Fibroblast of lung (primary cell): ENCODE measurements at regions not wholly inside any gene's neighbourhood (a gene's known extent, or its start where the extent isn't known, plus 50 kb on each side); places are given as distances from the start of the nearest gene placed in this dataset.

Source experiments
- DNase-seq, 2 donors: peaks; one replicate each; pipeline versions ENCODE4 v3.0.0 to v3.0.0-alpha.2; 2010; ENCODE audit warnings: low read depth in 2 of 2
- H2AFZ ChIP-seq: 2 replicates; pipeline ENCODE4 v1.5.1; 2012; ENCODE audit warnings: low read length, control low read depth, inconsistent platforms
- H3K27ac ChIP-seq: 2 replicates; pipeline ENCODE4 v1.5.1; 2011; ENCODE audit warnings: low read length, control low read depth; ENCODE audit not compliant: insufficient read depth
- H3K27me3 ChIP-seq: 2 replicates; pipeline ENCODE4 v1.5.1; 2011; ENCODE audit warnings: mild to moderate bottlenecking, low read length; ENCODE audit not compliant: control insufficient read depth, insufficient read depth
- H3K36me3 ChIP-seq: 2 replicates; pipeline ENCODE4 v1.5.1; 2011; ENCODE audit warnings: low read length; ENCODE audit not compliant: control insufficient read depth, insufficient read depth
- H3K4me1 ChIP-seq: 2 replicates; pipeline ENCODE4 v1.5.1; 2011; ENCODE audit warnings: low read length; ENCODE audit not compliant: control insufficient read depth, insufficient read depth; ENCODE audit errors: extremely low read depth
- H3K4me2 ChIP-seq: 2 replicates; pipeline ENCODE4 v1.5.1; 2011; ENCODE audit warnings: low read length, control low read depth; ENCODE audit not compliant: insufficient read depth; ENCODE audit errors: extremely low read depth
- H3K4me3 ChIP-seq, 4 experiments: fragments of 200-600 bp in 1 of 4; sonication (generic) in 1 of 4; replicated peaks in 1 of 4; 2 replicates each; pipeline ENCODE4 v1.5.1; 2011 to 2016; ENCODE audit warnings: low read length in 4 of 4, low read depth in 3 of 4, mild to moderate bottlenecking in 3 of 4, control low read depth in 2 of 4, inconsistent platforms in 1 of 4, mixed read lengths in 1 of 4; ENCODE audit not compliant: insufficient read depth in 1 of 4; ENCODE audit errors: control extremely low read depth in 1 of 4
- H3K79me2 ChIP-seq: 2 replicates; pipeline ENCODE4 v1.5.1; 2012; ENCODE audit warnings: mild to moderate bottlenecking, low read length, inconsistent platforms; ENCODE audit not compliant: control insufficient read depth, insufficient read depth
- H3K9ac ChIP-seq: 2 replicates; pipeline ENCODE4 v1.5.1; 2011; ENCODE audit warnings: mild to moderate bottlenecking, low read length, control low read depth; ENCODE audit not compliant: insufficient read depth
- H3K9me3 ChIP-seq: 2 replicates; pipeline ENCODE4 v1.5.1; 2012; ENCODE audit warnings: low read depth, low read length; ENCODE audit not compliant: control insufficient read depth, insufficient read depth
- H4K20me1 ChIP-seq: 2 replicates; pipeline ENCODE4 v1.5.1; 2011; ENCODE audit warnings: low read length; ENCODE audit not compliant: control insufficient read depth, insufficient read depth; ENCODE audit errors: extremely low read depth
- CTCF ChIP-seq, 2 donors: IDR thresholded peaks in 1 of 2; conservative IDR thresholded peaks in 1 of 2; 1 replicate in 1 of 2; 2 replicates in 1 of 2; pipeline ENCODE4 v1.5.1; 2011 to 2012; ENCODE audit warnings: low read length in 2 of 2, control low read depth in 1 of 2, inconsistent platforms in 1 of 2, low read depth in 1 of 2, mild to moderate bottlenecking in 1 of 2
- EZH2 ChIP-seq: IDR thresholded peaks from 2 replicates; pipeline ENCODE4 v1.5.1; 2012; ENCODE audit warnings: low read length, control low read depth, mild to moderate bottlenecking; ENCODE audit errors: missing control alignments

DNA sequence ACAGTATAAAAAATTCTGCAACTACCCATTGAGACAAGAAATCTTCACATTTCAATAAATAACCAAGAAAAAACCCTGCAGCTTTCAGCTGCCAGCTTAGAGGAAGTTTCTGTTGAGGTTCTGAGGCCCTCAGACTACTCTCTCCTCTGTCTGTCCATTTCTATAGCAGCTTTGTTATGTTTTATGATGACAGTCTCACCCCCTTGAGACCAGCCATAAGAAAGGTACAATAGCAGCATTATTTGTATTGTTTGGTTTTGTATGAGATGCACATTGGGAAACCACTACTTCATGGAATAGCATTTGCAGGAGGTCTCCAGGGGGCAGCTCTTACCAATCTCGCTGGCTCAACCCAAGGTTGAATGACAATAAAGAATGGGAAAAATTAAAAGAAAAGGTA is 334.6 kb upstream of the VRK2 start:
- DNase-seq, result no peak
- no peaks in the 10 kb centered on the region for H3K27me3 ChIP-seq
- H3K4me2 ChIP-seq, result no peak overlapping the region
- H3K9ac ChIP-seq, result no peak overlapping the region
- no peak overlapping the region for H3K27ac ChIP-seq
- H3K79me2 ChIP-seq, result no peaks in the 10 kb centered on the region
- TF ChIP-seq CTCF (conservative IDR thresholded peaks at IDR 0.05 in 1 of 2, IDR thresholded peaks at IDR 0.05 in 1 of 2; ENCODE audit: low read depth in 1 of 2, low read length in 2 of 2), result no peak
- no peak for TF ChIP-seq EZH2
- no peaks in the 10 kb centered on the region for H3K4me1 ChIP-seq
- H3K9me3 ChIP-seq, result no peaks in the 10 kb centered on the region
- H2AFZ ChIP-seq, result no peak overlapping the region
- no peak overlapping the region for H3K4me3 ChIP-seq
- no peaks in the 10 kb centered on the region for H4K20me1 ChIP-seq
- no peaks in the 10 kb centered on the region for H3K36me3 ChIP-seq

GRCh38 chr2:57720728-57721627 is 325.6 kb upstream of the VRK2 start:
- Histone ChIP-seq H3K27ac (no peak overlapping the region), H4K20me1 (no peaks in the 10 kb centered on the region)

More at GRCh38 chr2:57720728-57721627, 325.6 kb upstream of the VRK2 start:
- H3K79me2 ChIP-seq, result no peaks in the 10 kb centered on the region
- TF ChIP-seq EZH2, result no peak
- peak; percentile 91 to 93 for TF ChIP-seq CTCF (conservative IDR thresholded peaks at IDR 0.05 in 1 of 2, IDR thresholded peaks at IDR 0.05 in 1 of 2; ENCODE audit: low read depth in 1 of 2, low read length in 2 of 2)
- no peaks in the 10 kb centered on the region for H3K9me3 ChIP-seq
- H3K27me3 ChIP-seq, result no peaks in the 10 kb centered on the region
- H3K4me1 ChIP-seq, result no peaks in the 10 kb centered on the region
- H2AFZ ChIP-seq, result peak overlapping the region; percentile 86
- H3K36me3 ChIP-seq, result no peaks in the 10 kb centered on the region
- DNase-seq, result peak; percentile 59 to 75
- peak overlapping the region; percentile 70 for H3K4me2 ChIP-seq
- no peak overlapping the region for H3K9ac ChIP-seq
- H3K4me3 ChIP-seq, result peak overlapping the region in 2 of 4 experiments; percentile 38 to 40
